NT2/D1 (cell line): ENCODE measurements at regions not wholly inside any gene's neighbourhood (a gene's known extent, or its start where the extent isn't known, plus 50 kb on each side); places are given as distances from the start of the nearest gene placed in this dataset.

Experiments
- SUZ12 ChIP-seq: IDR thresholded peaks from 2 replicates; pipeline ENCODE4 v1.6.1; 2011; ENCODE audit not compliant: insufficient read length, insufficient read depth; ENCODE audit errors: extremely low read depth
- YY1 ChIP-seq: IDR thresholded peaks from 2 replicates; pipeline ENCODE4 v1.6.1; 2011; ENCODE audit not compliant: insufficient read length, insufficient read depth
- ZNF274 ChIP-seq: IDR thresholded peaks from 2 replicates; pipeline ENCODE4 v1.6.1; 2011; ENCODE audit warnings: mild to moderate bottlenecking, low read depth, low read length

- no peak for TF ChIP-seq YY1
- no peak for TF ChIP-seq SUZ12
- no peak for TF ChIP-seq ZNF274
These were observed 284.2 kb upstream of the ADAMTS16 start for GRCh38 chr5:4855880-4856279.
